Suprapubic skin (tissue), 3 donors: ENCODE measurements at regions not wholly inside any gene's neighbourhood (a gene's known extent, or its start where the extent isn't known, plus 50 kb on each side); places are given as distances from the start of the nearest gene placed in this dataset.

Experiments used
- CTCF ChIP-seq, 2 donors: fragments of 200-600 bp in 1 of 2; fragments of 450-650 bp in 1 of 2; sonication (generic) in 1 of 2; IDR thresholded peaks; one replicate each; pipeline ENCODE4 v1.5.1; 2016 to 2019; ENCODE audit warnings: antibody characterized with exemption in 2 of 2, mild to moderate bottlenecking in 1 of 2, moderate library complexity in 1 of 2
- POLR2A ChIP-seq, 2 donors: fragments of 450-650 bp; IDR thresholded peaks; one replicate each; pipeline ENCODE4 v1.6.1; 2017; ENCODE audit warnings: antibody characterized with exemption in 2 of 2, mild to moderate bottlenecking in 2 of 2, moderate library complexity in 2 of 2

GRCh38 chr9:78654324-78654723, 357.4 kb downstream of the PSAT1 start:
- TF ChIP-seq POLR2A (IDR thresholded peaks at IDR 0.05), result no peak
- TF ChIP-seq CTCF (IDR thresholded peaks at IDR 0.05), result no peak
